Subcutaneous abdominal adipose tissue (tissue), 5 donors: ENCODE measurements at regions not wholly inside any gene's neighbourhood (a gene's known extent, or its start where the extent isn't known, plus 50 kb on each side); places are given as distances from the start of the nearest gene placed in this dataset.
"Not testable (repeated sequence)": the region's sequence is repeated elsewhere in the genome, so short reads cannot be mapped to it uniquely, and the experiment has no call there.

ENCODE experiments used
- H3K27ac ChIP-seq: one replicate; pipeline ENCODE4 v1.7.0; 2013; ENCODE audit warnings: low read depth, mild to moderate bottlenecking, inconsistent platforms, low read length, moderate library complexity
- H3K27me3 ChIP-seq, 5 donors: one replicate each; pipeline ENCODE4 v1.7.0; 2013; ENCODE audit warnings: low read length in 5 of 5, inconsistent platforms in 1 of 5; ENCODE audit not compliant: control insufficient read depth in 5 of 5, insufficient read depth in 4 of 5
- H3K36me3 ChIP-seq, 5 donors: one replicate each; pipeline ENCODE4 v1.7.0; 2013; ENCODE audit warnings: low read length in 5 of 5; ENCODE audit not compliant: control insufficient read depth in 5 of 5, insufficient read depth in 5 of 5
- H3K4me1 ChIP-seq, 5 donors: one replicate each; pipeline ENCODE4 v1.7.0; 2013; ENCODE audit warnings: low read length in 5 of 5, mild to moderate bottlenecking in 3 of 5, moderate library complexity in 1 of 5; ENCODE audit not compliant: control insufficient read depth in 5 of 5, insufficient read depth in 5 of 5
- H3K4me3 ChIP-seq, 5 donors: one replicate each; pipeline ENCODE4 v1.7.0; 2013; ENCODE audit warnings: low read length in 5 of 5, low read depth in 1 of 5
- H3K9ac ChIP-seq, 5 donors: one replicate each; pipeline ENCODE4 v1.7.0; 2013; ENCODE audit warnings: low read length in 5 of 5, mild to moderate bottlenecking in 4 of 5, moderate library complexity in 3 of 5
- H3K9me3 ChIP-seq, 5 donors: one replicate each; pipeline ENCODE4 v1.7.0; 2013; ENCODE audit warnings: low read length in 5 of 5; ENCODE audit not compliant: control insufficient read depth in 5 of 5
- donor health status: healthy.
- donor health status: healthy.
- donor health status: healthy.
- donor health status: healthy.
- donor health status: healthy.

DNA sequence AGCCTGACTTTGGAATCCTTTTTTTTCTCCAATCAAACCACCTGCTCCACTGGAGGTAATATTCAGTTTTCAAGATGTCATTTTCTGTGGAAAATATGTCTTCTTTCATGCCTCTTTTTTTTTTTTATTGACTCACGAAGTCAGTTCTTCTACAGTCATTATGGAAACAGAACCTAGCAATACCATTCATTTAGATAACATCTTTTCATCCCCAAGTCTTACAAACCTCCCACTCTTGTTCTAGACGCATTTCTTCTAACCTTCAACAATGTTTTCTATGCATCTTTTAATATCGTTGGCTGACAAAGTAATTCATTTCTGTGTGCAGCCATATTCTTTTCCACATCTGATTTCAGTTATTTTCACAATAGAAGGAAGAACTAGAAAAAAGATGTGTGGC lies 474.3 kb upstream of the CCDC196 start:
- Histone ChIP-seq H3K36me3 (no peaks in the 10 kb centered on the region), H3K9ac (no peak overlapping the region), H3K9me3 (peaks cover 0 to 3% (median 0%) of the 10 kb centered on the region in 5 donors), H3K4me3 (no peak overlapping the region), H3K4me1 (no peaks in the 10 kb centered on the region), H3K27me3 (no peaks in the 10 kb centered on the region), H3K27ac (no peak overlapping the region)

DNA sequence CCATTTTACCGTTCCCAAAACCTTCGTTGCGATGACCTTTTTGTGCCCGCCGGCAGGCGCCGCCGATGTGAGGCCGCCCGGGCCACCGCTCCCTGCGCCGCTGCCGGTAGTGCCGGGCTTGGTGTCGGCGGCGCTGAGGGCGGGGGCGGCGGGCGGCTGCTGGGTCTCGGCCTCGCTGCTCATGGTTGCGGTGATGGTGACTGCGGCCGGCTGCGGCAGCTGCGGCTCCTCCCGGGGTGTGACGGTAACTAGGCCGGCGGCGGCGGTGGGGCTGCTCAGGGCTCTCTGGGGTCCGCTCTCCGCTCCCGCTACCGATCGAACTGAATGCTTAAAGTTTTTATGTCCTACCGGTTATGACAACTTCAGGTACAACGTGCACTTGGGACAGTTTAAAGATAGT lies 472.6 kb upstream of the CCDC196 start:
- not testable (repeated sequence) for H3K4me3 ChIP-seq, H3K9me3 ChIP-seq, H3K27ac ChIP-seq, H3K9ac ChIP-seq, H3K4me1 ChIP-seq, H3K36me3 ChIP-seq, H3K27me3 ChIP-seq

DNA sequence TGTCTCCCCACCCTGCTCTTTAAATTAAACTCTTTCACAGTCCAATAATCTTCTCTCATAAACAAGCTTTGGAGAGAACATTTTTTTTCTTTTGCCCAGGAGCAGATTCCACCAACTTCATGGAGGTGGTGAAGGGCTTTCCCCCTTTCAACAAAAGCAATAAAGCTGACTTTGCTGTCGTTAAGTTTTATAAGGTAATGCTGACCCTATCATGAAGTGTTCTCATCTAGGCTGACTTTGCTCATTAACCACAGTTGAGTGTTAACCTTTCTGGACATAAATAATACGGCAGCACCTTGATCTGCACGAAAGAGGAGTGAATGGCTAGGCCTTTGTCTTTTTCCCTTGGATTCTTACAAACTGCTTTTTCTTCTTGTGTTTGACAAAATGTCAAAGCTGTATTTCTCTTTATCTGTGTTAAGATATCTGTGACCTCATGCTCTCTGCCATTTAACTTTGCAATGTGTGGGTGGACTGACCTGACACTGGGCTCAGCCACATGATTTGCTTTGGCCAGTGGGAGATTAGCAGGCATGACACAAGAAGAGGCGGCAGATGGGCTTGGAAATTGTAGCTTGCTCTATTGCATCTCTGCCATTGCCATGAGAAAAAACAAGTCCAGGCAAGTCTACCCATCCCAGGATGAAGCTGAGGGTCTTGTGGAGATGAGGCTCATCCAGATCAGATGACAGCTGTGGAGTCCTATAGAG lies 470.9 kb upstream of the CCDC196 start:
- no peak overlapping the region for H3K4me3 ChIP-seq

DNA sequence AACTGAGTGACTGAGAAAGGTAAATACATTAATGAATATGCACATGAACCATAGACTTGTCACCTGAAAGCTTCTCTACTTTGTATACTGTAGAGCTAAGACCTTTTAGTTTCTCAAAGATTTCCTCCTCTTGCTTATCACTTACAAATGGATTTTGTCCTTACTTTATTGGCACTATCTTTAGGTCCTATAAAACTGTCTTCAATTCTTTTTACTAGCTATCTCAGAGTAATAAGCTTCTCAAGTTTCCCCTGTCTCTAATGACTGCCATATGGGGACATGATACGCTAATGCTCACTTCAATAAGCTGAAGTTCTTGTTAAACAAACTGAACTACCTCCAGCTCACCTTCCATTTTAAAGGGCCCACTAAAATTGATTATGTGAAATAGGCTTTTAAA lies 468.2 kb upstream of the CCDC196 start:
- Histone ChIP-seq H3K36me3 (no peaks in the 10 kb centered on the region), H3K4me1 (no peaks in the 10 kb centered on the region), H3K27me3 (no peaks in the 10 kb centered on the region), H3K9me3 (peaks cover 0 to 6% (median 0%) of the 10 kb centered on the region in 5 donors), H3K27ac (no peak overlapping the region), H3K4me3 (no peak overlapping the region), H3K9ac (no peak overlapping the region)

More for the DNA sequence above, 470.9 kb upstream of the CCDC196 start:
- Histone ChIP-seq H3K4me1 (no peaks in the 10 kb centered on the region), H3K27me3 (no peaks in the 10 kb centered on the region), H3K36me3 (no peaks in the 10 kb centered on the region), H3K27ac (no peak overlapping the region), H3K9ac (no peak overlapping the region), H3K9me3 (peaks cover 0 to 6% (median 0%) of the 10 kb centered on the region in 5 donors)

DNA sequence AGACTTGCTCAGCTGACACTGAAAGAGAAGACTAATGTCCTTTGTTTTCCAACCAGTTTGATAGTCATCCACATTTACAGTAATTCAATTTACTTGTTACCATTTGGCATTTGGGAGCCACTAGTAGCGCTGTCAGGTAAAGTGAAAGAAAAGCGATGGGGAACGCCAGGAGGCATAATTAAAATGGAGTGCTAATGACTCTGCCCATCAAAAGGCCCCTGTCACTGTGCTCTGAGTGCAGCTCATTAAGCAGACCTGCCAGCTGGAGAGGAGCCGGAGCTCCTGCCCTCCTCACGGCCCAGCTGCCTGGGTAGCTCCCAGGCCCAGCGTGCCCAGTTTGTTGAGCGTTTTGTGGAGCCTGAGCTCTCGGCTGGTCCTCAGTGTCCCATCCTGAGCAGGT lies 463.6 kb upstream of the CCDC196 start:
- Histone ChIP-seq H3K9ac (no peak overlapping the region), H3K27ac (no peak overlapping the region)

DNA sequence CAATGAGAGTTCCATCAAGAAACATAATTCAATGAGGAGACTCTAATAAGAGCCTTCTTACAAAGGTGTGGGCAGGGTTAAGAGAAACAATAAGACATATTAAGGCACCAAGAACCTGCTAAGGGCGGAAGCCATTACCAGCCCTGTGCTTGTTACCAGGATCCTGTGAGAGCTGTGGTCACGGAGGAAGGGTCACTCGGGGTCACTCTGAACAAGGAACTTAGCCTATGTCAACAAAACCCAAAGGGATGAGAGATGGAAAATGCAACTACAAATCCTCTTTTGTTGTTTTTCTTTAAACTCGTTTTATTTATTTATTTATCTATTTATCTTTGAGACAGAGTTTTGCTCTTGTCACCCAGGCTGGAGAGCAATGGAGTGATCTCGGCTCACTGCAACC lies 460.4 kb upstream of the CCDC196 start:
- H3K36me3 ChIP-seq: no peaks in the 10 kb centered on the region
- no peak overlapping the region for H3K4me3 ChIP-seq
- no peaks in the 10 kb centered on the region for H3K27me3 ChIP-seq
- H3K27ac ChIP-seq: no peak overlapping the region
- no peaks in the 10 kb centered on the region for H3K4me1 ChIP-seq
- H3K9ac ChIP-seq: no peak overlapping the region
- H3K9me3 ChIP-seq: no peaks in the 10 kb centered on the region

More for the DNA sequence above, 463.6 kb upstream of the CCDC196 start:
- Histone ChIP-seq H3K27me3 (no peaks in the 10 kb centered on the region), H3K4me1 (no peaks in the 10 kb centered on the region), H3K4me3 (no peak overlapping the region), H3K9me3 (no peaks in the 10 kb centered on the region), H3K36me3 (no peaks in the 10 kb centered on the region)

DNA sequence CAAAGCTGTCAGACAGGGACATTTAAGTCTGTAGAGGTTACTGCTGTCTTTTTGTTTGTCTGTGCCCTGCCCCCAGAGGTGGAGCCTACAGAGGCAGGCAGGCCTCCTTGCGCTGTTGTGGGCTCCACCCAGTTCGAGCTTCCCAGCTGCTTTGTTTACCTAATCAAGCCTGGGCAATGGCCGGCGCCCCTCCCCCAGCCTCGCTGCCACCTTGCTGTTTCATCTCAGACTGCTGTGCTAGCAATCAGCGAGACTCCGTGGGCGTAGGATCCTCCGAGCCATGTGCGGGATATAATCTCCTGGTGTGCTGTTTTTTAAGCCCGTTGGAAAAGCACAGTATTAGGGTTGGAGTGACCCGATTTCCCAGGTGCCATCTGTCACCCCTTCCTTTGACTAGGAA lies 454.2 kb upstream of the CCDC196 start:
- not testable (repeated sequence) for H3K4me1 ChIP-seq, H3K36me3 ChIP-seq, H3K9ac ChIP-seq, H3K27ac ChIP-seq, H3K27me3 ChIP-seq, H3K4me3 ChIP-seq, H3K9me3 ChIP-seq

DNA sequence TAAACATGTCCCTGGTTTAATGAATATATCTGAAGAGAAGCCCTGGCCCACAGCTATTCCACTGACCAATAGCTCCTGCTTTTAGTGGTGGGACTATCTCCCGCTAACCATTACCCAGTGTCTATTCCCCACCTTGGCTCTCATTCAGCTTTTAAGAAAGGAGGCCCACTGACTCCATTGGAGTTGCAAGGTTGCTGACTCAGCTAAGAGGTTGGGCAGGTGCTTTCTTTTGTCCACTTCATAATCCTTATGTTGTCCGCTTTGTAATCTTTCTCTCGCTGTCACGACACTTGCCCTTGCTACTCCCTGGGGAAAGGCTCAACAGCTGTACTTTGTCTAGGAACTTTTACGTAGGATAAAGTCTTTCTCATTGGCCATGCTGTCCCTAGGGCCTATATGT lies 453.4 kb upstream of the CCDC196 start:
- H3K36me3 ChIP-seq: no peaks in the 10 kb centered on the region
- peaks cover 0 to 3% (median 1%) of the 10 kb centered on the region in 5 donors for H3K4me1 ChIP-seq
- H3K9me3 ChIP-seq: peaks cover 0 to 3% (median 0%) of the 10 kb centered on the region in 5 donors
- H3K27me3 ChIP-seq: no peaks in the 10 kb centered on the region
- H3K27ac ChIP-seq: no peak overlapping the region
- H3K9ac ChIP-seq: no peak overlapping the region
- H3K4me3 ChIP-seq: no peak overlapping the region

DNA sequence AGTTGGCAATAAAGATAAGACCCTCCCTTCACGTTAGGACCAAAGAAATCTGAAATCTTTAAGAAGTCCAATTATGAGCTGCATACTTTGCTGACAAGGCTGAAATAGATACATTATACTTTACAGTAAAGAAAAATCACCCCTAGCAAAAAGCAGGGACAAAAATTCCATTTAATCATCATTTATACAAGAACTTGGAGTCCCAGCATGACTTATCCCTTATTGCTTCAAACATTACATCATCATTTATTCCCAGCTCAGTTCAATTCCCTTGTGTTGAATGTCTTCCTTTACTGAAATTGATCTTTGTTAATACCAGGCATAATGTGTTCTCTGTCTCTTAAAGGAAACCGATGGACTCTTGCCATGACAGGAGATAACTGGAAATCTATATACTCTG lies 449.6 kb upstream of the CCDC196 start:
- H3K9me3 ChIP-seq: peaks cover 0 to 3% (median 0%) of the 10 kb centered on the region in 5 donors
- peaks cover 0 to 10% (median 7%) of the 10 kb centered on the region in 5 donors for H3K4me1 ChIP-seq
- H3K27ac ChIP-seq: no peak overlapping the region
- no peaks in the 10 kb centered on the region for H3K27me3 ChIP-seq
- H3K9ac ChIP-seq: no peak overlapping the region
- H3K4me3 ChIP-seq: no peak overlapping the region
- H3K36me3 ChIP-seq: no peaks in the 10 kb centered on the region

DNA sequence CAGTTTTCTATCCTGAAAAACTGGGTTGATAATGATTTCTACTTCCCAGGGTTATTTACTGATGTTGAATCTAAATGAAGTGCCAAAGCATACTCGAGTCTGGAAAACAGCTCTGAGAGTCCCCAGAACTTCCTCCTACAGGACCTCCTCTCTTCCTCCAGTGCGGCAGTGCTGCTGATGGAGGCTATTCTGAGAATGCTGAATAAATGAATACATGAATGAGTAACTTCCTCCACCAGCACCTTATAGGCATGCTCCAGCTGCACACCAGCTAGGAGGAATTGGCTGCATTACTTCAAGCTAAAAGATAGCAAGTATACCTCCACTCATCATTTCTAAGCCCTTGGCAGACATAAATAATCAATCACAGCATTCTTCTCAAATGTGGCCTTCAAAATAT lies 448.8 kb upstream of the CCDC196 start:
- Histone ChIP-seq H3K36me3 (no peaks in the 10 kb centered on the region), H3K4me1 (peaks cover 0 to 10% (median 7%) of the 10 kb centered on the region in 5 donors), H3K27me3 (no peaks in the 10 kb centered on the region), H3K9ac (no peak overlapping the region), H3K4me3 (no peak overlapping the region), H3K27ac (no peak overlapping the region), H3K9me3 (peaks cover 0 to 3% (median 0%) of the 10 kb centered on the region in 5 donors)
